Fibroblast of skin of scalp (primary cell): ENCODE measurements at regions not wholly inside any gene's neighbourhood (a gene's known extent, or its start where the extent isn't known, plus 50 kb on each side); places are given as distances from the start of the nearest gene placed in this dataset.
"Not testable (repeated sequence)": the region's sequence is repeated elsewhere in the genome, so short reads cannot be mapped to it uniquely, and the experiment has no call there.

Experiments used
- DNase-seq: peaks from one replicate; pipeline ENCODE4 v3.0.0-alpha.2; 2013

DNA sequence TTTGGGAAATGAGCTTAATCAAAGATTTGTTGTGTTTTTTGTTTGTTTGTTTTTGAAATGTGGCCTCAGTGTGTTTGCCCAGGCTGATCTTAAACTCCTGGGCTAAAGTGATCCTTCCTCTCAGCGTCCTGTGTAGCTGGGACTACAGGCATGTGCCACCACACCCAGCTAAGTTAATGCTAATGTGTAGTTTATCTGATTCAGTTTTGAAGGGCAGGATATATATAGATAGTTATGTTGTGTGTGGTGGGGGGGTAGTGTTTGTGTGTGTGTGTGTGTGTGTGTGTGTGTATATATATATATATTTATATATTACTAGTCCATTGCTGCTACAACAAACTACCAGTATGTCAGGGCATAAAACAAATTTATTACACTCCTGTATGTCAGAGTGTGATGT, 108.1 kb upstream of the PTPN20 start:
- DNase-seq: not testable (repeated sequence)

- DNase-seq: not testable (repeated sequence)
Observed at GRCh38 chr10:46810222-46810621, 101.0 kb upstream of the PTPN20 start.

DNA sequence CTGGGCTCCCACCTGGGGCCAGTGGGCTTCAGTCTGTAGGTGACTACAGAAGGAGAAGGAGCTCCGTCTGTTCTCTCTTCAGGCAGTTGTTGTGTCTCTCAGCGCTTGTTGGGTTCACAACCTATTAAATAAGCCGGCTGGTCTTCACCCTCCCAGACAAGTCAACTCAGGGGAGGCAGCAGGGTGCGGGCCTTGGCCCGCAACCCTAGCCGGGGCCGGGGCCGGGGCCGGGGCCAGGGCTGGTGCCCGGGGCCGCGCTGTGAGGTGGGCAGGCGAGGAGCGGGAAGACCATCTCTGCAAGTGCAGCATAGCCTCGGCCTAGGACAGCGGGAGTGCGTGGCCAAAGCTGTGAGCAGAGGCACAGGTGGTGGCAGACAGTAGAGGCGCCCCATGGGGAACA, 95.1 kb upstream of the PTPN20 start:
- DNase-seq: not testable (repeated sequence)

GRCh38 chr10:46840393-46841050, 70.7 kb upstream of the PTPN20 start:
- not testable (repeated sequence) for DNase-seq

GRCh38 chr10:46841051-46841593, 70.1 kb upstream of the PTPN20 start:
- not testable (repeated sequence) for DNase-seq

GRCh38 chr10:46845194-46845593, 66.0 kb upstream of the PTPN20 start:
- not testable (repeated sequence) for DNase-seq

DNA sequence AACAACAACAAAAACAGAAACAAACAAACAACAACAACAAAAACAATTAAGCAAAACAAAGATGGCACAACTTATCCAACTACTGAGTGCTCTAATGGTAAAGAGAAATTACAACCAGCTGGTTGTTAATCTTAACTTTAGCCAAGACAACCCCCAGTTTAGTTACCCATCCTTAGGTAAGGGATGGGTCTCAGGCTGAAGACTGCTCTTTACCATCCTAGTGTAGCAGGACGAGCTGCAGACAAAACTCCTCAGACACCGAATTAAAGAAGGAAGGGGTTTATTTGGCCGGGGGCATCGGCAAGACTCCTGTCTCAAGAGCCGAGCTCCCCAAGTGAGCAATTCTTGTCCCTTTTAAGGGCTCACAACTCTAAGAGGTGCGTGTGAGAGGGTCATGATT, 65.6 kb upstream of the PTPN20 start:
- not testable (repeated sequence) for DNase-seq

DNA sequence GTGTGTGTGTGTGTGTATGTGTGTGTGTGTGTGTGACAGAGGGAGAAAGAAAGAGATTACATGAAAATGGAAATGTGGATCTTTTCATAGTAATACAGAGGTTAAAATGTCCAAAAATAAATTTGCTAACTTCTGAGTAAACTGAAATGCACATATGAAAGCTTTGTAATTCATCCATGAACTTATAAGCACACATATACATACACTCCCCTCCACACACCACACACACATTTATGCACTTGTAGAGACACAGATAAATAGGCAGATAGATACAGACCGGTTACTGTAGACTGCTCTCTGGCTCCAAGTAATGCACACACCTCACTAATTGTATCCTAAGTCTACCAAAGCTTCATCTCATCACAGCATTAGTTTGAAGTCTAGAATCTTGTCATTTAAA, 50.5 kb upstream of the PTPN20 start:
- DNase-seq: not testable (repeated sequence)
